Loucy (cell line): ENCODE measurements at regions not wholly inside any gene's neighbourhood (a gene's known extent, or its start where the extent isn't known, plus 50 kb on each side); places are given as distances from the start of the nearest gene placed in this dataset.
"Not testable (repeated sequence)": the region's sequence is repeated elsewhere in the genome, so short reads cannot be mapped to it uniquely, and the experiment has no call there.

Experiments used
- H2AFZ ChIP-seq: fragments of 200-600 bp; sonication (generic); 2 replicates; pipeline ENCODE4 v1.6.0; 2016; ENCODE audit warnings: antibody characterized with exemption, mild to moderate bottlenecking, low read length, moderate library complexity
- H3F3A ChIP-seq: fragments of 200-600 bp; 2 replicates; pipeline ENCODE4 v1.6.0; 2016; ENCODE audit warnings: antibody characterized with exemption, low read depth, mild to moderate bottlenecking
- H3K27me3 ChIP-seq: fragments of 200-600 bp; sonication (generic); 2 replicates; pipeline ENCODE4 v1.6.1; 2014; ENCODE audit warnings: low read length, mild to moderate bottlenecking; ENCODE audit not compliant: insufficient read depth, poor library complexity, severe bottlenecking
- H3K36me3 ChIP-seq: fragments of 200-600 bp; sonication (generic); 2 replicates; pipeline ENCODE4 v1.6.1; 2016; ENCODE audit warnings: low read length; ENCODE audit not compliant: insufficient read depth
- H3K4me1 ChIP-seq: fragments of 200-600 bp; sonication (generic); 2 replicates; pipeline ENCODE4 v1.5.1; 2014; ENCODE audit warnings: low read length, mild to moderate bottlenecking; ENCODE audit not compliant: insufficient read depth, poor library complexity, severe bottlenecking
- H3K4me2 ChIP-seq: fragments of 200-600 bp; sonication (generic); 2 replicates; pipeline ENCODE4 v1.6.0; 2014; ENCODE audit warnings: antibody characterized with exemption, low read length, low read depth, mild to moderate bottlenecking; ENCODE audit not compliant: poor library complexity, severe bottlenecking
- H3K4me3 ChIP-seq: fragments of 200-600 bp; sonication (generic); 2 replicates; pipeline ENCODE4 v1.5.1; 2014; ENCODE audit warnings: low read length, mild to moderate bottlenecking, mixed read lengths; ENCODE audit not compliant: poor library complexity, severe bottlenecking
- H3K79me2 ChIP-seq: fragments of 200-600 bp; sonication (generic); 2 replicates; pipeline ENCODE4 v1.6.1; 2014; ENCODE audit warnings: low read length; ENCODE audit not compliant: insufficient read depth
- H3K9ac ChIP-seq: fragments of 200-600 bp; sonication (generic); 2 replicates; pipeline ENCODE4 v1.6.0; 2014; ENCODE audit warnings: mild to moderate bottlenecking, low read depth, low read length, moderate library complexity; ENCODE audit not compliant: poor library complexity, severe bottlenecking
- H3K9me2 ChIP-seq: fragments of 200-600 bp; sonication (generic); replicated peaks from 2 replicates; pipeline ENCODE4 v1.6.1; 2016; ENCODE audit warnings: low read depth, low read length, mixed read lengths
- H3K9me3 ChIP-seq: fragments of 200-600 bp; sonication (generic); 2 replicates; pipeline ENCODE4 v1.6.1; 2014; ENCODE audit warnings: mild to moderate bottlenecking, antibody characterized with exemption, low read length, low read depth; ENCODE audit not compliant: insufficient read depth
- H4K20me1 ChIP-seq: fragments of 200-600 bp; sonication (generic); 2 replicates; pipeline ENCODE4 v1.6.0; 2014; ENCODE audit warnings: antibody characterized with exemption, low read length, mild to moderate bottlenecking; ENCODE audit not compliant: insufficient read depth, poor library complexity, severe bottlenecking
- EZH2phosphoT487 ChIP-seq: fragments of 200-600 bp; IDR thresholded peaks from 2 replicates; pipeline ENCODE4 v1.6.1; 2018; ENCODE audit warnings: antibody characterized with exemption, mild to moderate bottlenecking, moderate library complexity, borderline replicate concordance
- TF ChIP-seq, protein P1 (sequence below): fragments of 200-600 bp; sonication (generic); conservative IDR thresholded peaks from 2 replicates; pipeline ENCODE4 v1.5.1; 2014; ENCODE audit warnings: mild to moderate bottlenecking, antibody characterized with exemption, low read length

DNA sequence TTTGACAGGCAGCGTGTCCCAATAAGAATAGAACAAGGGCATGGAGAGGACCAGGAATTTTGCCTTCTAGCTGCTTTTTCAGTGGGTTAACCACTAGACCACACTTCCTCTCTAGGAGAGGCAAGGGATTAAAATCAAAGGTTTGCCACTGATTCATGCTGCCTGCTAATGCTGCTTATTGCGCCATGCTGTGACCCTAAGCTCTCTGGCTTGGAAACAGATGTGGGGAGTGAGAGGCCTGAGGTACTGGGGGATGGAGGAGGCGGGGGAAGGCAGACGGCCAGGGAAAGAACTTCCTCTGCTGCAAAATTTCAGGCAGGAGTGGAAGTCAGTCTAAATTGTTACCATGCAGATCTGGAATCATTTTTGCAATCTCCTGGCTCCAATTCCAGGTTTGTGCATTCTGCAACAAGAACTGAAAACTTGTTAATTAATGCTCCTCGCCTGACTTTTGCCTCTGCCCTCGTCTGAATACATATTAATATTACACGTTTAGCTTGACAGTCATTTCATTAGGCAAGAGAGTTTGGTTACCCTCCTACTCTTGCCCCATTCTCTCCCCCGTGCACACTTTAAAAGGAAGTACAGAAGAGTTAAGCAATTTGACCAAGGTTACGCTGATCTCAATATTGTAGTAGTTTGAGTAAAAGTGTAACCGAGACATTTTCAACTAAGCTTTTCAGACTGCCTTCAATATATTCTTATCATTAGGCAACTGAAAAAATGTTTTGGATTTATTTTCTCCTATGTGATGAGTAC lies 121.7 kb upstream of the SPRED1 start:
- Histone ChIP-seq H3K79me2 (no peaks in the 10 kb centered on the region), H3K4me2 (no peak overlapping the region), H3K9ac (no peak overlapping the region), H3F3A (no peaks in the 10 kb centered on the region), H3K36me3 (no peaks in the 10 kb centered on the region), H3K4me3 (no peak overlapping the region), H3K9me3 (no peaks in the 10 kb centered on the region), H2AFZ (no peak overlapping the region), H3K4me1 (no peaks in the 10 kb centered on the region), H4K20me1 (no peaks in the 10 kb centered on the region), H3K27me3 (no peaks in the 10 kb centered on the region), H3K9me2 (no peaks in the 10 kb centered on the region)
- TF ChIP-seq, protein P1, sequence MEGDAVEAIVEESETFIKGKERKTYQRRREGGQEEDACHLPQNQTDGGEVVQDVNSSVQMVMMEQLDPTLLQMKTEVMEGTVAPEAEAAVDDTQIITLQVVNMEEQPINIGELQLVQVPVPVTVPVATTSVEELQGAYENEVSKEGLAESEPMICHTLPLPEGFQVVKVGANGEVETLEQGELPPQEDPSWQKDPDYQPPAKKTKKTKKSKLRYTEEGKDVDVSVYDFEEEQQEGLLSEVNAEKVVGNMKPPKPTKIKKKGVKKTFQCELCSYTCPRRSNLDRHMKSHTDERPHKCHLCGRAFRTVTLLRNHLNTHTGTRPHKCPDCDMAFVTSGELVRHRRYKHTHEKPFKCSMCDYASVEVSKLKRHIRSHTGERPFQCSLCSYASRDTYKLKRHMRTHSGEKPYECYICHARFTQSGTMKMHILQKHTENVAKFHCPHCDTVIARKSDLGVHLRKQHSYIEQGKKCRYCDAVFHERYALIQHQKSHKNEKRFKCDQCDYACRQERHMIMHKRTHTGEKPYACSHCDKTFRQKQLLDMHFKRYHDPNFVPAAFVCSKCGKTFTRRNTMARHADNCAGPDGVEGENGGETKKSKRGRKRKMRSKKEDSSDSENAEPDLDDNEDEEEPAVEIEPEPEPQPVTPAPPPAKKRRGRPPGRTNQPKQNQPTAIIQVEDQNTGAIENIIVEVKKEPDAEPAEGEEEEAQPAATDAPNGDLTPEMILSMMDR, result no peak
- no peak for TF ChIP-seq EZH2phosphoT487

DNA sequence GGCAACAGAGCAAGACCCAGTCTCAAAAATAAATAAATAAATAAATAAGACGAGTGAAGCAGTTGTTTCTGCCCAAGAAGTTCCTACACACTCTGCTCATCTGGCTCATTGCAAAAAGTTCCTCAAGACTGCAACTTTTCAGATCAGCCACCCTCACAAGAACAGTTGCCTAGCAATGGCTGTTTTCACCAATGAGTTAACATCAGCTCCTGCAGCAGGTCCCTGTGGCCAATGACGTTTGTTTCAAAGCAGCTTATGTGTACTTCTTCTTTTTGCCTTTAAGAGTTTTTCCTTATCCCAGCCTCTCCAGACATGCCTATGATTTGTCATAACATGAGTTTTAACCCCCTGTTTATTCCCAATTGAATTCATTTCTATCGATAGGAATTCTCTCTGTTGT lies 118.4 kb upstream of the SPRED1 start:
- H3K9me2 ChIP-seq, result no peaks in the 10 kb centered on the region
- no peaks in the 10 kb centered on the region for H3K9me3 ChIP-seq

DNA sequence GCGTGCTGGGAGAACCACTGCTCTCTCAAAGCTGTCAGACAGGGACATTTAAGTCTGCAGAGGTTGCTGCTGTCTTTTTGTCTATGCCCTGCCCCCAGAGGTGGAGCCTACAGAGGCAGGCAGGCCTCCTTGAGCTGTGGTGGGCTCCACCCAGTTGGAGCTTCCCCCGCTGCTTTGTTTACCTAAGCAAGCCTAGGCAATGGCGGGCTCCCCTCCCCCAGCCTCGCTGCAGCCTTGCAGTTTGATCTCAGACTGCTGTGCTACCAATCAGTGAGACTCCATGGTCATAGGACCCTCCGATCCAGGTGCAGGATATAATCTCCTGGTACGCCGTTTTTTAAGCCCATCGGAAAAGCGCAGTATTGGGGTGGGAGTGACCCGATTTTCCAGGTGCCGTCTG lies 110.4 kb upstream of the SPRED1 start:
- not testable (repeated sequence) for H3K4me3 ChIP-seq, H3K4me1 ChIP-seq, H3K79me2 ChIP-seq, H4K20me1 ChIP-seq, H3F3A ChIP-seq, H3K4me2 ChIP-seq, H2AFZ ChIP-seq, H3K36me3 ChIP-seq, H3K9me2 ChIP-seq, H3K27me3 ChIP-seq, H3K9me3 ChIP-seq, H3K9ac ChIP-seq

More for the DNA sequence above, 118.4 kb upstream of the SPRED1 start:
- no peaks in the 10 kb centered on the region for H4K20me1 ChIP-seq
- H3K27me3 ChIP-seq, result no peaks in the 10 kb centered on the region
- H3F3A ChIP-seq, result no peaks in the 10 kb centered on the region
- H3K4me3 ChIP-seq, result no peak overlapping the region
- no peaks in the 10 kb centered on the region for H3K36me3 ChIP-seq
- no peaks in the 10 kb centered on the region for H3K79me2 ChIP-seq
- TF ChIP-seq, protein P1, result no peak
- no peak for TF ChIP-seq EZH2phosphoT487
- H2AFZ ChIP-seq, result no peak overlapping the region
- H3K4me1 ChIP-seq, result no peaks in the 10 kb centered on the region
- H3K9ac ChIP-seq, result no peak overlapping the region
- no peak overlapping the region for H3K4me2 ChIP-seq

DNA sequence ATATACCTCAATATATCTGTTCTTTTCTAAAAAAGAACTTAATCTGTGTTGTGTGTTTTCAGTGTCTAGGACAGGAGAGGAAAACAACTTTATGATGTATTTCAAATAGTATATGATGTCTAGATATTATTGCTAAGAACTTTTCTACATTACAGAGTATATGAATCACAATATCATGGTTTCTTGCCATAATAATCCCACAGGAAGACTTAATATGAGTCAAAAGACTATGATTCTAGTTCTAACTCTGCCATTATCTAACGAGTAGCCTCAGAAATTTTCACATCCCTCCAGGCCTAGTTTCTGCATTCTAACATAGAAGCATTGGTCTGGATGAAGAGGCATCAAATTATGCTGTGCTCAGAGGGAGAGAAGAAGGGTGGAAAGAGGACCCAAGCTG lies 107.7 kb upstream of the SPRED1 start:
- no peaks in the 10 kb centered on the region for H3F3A ChIP-seq

More for the DNA sequence above, 107.7 kb upstream of the SPRED1 start:
- H3K9me3 ChIP-seq, result peaks cover under 1% of the 10 kb centered on the region; the same call in 1 of the 2 replicates
- no peaks in the 10 kb centered on the region for H3K27me3 ChIP-seq
- no peaks in the 10 kb centered on the region for H3K9me2 ChIP-seq
- H3K36me3 ChIP-seq, result no peaks in the 10 kb centered on the region
- no peak overlapping the region for H3K4me3 ChIP-seq
- no peaks in the 10 kb centered on the region for H3K4me1 ChIP-seq
- H3K9ac ChIP-seq, result no peak overlapping the region
- H4K20me1 ChIP-seq, result no peaks in the 10 kb centered on the region
- no peak overlapping the region for H3K4me2 ChIP-seq
- no peak overlapping the region for H2AFZ ChIP-seq
- H3K79me2 ChIP-seq, result no peaks in the 10 kb centered on the region
- TF ChIP-seq, protein P1, result no peak
- no peak for TF ChIP-seq EZH2phosphoT487
